ENCODE measurements at regions not wholly inside any gene's neighbourhood (a gene's known extent, or its start where the extent isn't known, plus 50 kb on each side); places are given as distances from the start of the nearest gene placed in this dataset.
A peak's percentile ranks its signal among the peaks of the same experiment; 100 is the strongest.

GRCh38 chr5:10857338-10857733 is 96.3 kb upstream of the DAP start:
- H3K27ac ChIP-seq: no peak overlapping the region

GRCh38 chr5:10856683-10857337 is 95.8 kb upstream of the DAP start:
- H3K27ac ChIP-seq: no peak overlapping the region
- TF ChIP-seq ZFX (IDR thresholded peaks at IDR 0.05): no peak
- TF ChIP-seq CTCF (conservative IDR thresholded peaks at IDR 0.05): peak; percentile 77

More at GRCh38 chr5:10857338-10857733, 96.3 kb upstream of the DAP start:
- TF ChIP-seq CTCF (conservative IDR thresholded peaks at IDR 0.05) (peak; percentile 43), ZFX (IDR thresholded peaks at IDR 0.05) (no peak)

DNA sequence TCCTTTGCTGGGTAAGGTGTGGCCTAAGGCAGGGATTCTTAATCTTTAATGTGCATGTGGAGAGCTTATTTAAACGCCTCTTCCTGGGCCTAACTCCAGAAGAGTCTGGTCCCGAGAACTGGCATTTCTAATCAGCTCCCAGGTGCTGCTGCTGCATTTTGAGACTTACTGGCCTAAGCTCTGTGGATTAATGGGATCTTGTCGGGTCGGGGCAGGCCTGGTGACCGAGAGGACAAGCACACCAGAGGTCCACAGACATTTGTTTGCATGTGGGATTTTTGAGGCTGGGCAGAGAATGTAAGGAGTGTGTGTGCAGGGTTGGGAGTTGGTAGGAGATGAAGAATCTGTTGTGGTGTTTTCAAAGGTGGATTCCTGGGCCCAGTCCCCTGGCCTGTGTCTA is 95.0 kb upstream of the DAP start:
- TF ChIP-seq ZFX (IDR thresholded peaks at IDR 0.05) (no peak), CTCF (conservative IDR thresholded peaks at IDR 0.05) (no peak)
- no peak overlapping the region for H3K27ac ChIP-seq

GRCh38 chr5:10854506-10855277 is 93.7 kb upstream of the DAP start:
- H3K27ac ChIP-seq: no peak overlapping the region

GRCh38 chr5:10853154-10853553 is 92.1 kb upstream of the DAP start:
- no peak overlapping the region for H3K27ac ChIP-seq
- TF ChIP-seq ZFX (IDR thresholded peaks at IDR 0.05) (no peak), CTCF (conservative IDR thresholded peaks at IDR 0.05) (no peak)

More at GRCh38 chr5:10854506-10855277, 93.7 kb upstream of the DAP start:
- no peak for TF ChIP-seq CTCF (conservative IDR thresholded peaks at IDR 0.05)
- TF ChIP-seq ZFX (IDR thresholded peaks at IDR 0.05): no peak

- TF ChIP-seq ZFX (IDR thresholded peaks at IDR 0.05): no peak
- TF ChIP-seq CTCF (conservative IDR thresholded peaks at IDR 0.05): no peak
- no peak overlapping the region for H3K27ac ChIP-seq
These were observed 88.2 kb upstream of the DAP start for GRCh38 chr5:10849278-10849677.

DNA sequence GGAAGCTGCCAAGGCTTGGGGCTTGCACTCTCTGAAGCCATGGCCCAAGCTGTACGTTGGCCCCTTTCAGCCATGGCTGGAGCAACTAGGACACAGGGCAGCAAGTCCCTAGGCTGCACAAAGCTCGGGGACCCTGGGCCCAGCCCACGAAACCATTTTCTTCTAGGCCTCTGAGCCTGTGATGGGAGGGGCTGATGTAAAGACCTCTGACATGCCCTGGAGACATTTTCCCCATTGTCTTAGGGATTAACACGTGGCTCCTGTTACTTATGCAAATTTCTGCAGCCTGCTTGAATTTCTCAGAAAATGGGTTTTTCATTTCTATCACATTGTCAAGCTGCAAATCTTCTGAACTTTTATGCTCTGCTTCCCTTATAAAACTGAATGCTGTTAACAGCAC is 83.0 kb upstream of the DAP start:
- TF ChIP-seq CTCF (conservative IDR thresholded peaks at IDR 0.05) (no peak), ZFX (IDR thresholded peaks at IDR 0.05) (no peak)
- no peak overlapping the region for H3K27ac ChIP-seq
